ENCODE measurements at regions not wholly inside any gene's neighbourhood (a gene's known extent, or its start where the extent isn't known, plus 50 kb on each side); places are given as distances from the start of the nearest gene placed in this dataset.

GRCh38 chr9:22582221-22582620, 135.6 kb downstream of the DMRTA1 start:
- Histone ChIP-seq H3K9ac (ENCODE audit: low read depth, low read length) (no peak overlapping the region), H3K4me3 (ENCODE audit: low read depth, low read length) (no peak overlapping the region)

GRCh38 chr9:22588918-22589317, 142.3 kb downstream of the DMRTA1 start:
- Histone ChIP-seq H3K27me3 (ENCODE audit: control insufficient read depth, insufficient read depth, low read length) (no peaks in the 10 kb centered on the region), H3K9me3 (ENCODE audit: control insufficient read depth, insufficient read depth, low read length) (no peaks in the 10 kb centered on the region), H3K36me3 (ENCODE audit: control insufficient read depth, insufficient read depth, low read length) (no peaks in the 10 kb centered on the region), H3K4me3 (ENCODE audit: low read depth, low read length) (no peak overlapping the region), H3K9ac (ENCODE audit: low read depth, low read length) (no peak overlapping the region), H3K4me1 (ENCODE audit: control insufficient read depth, insufficient read depth, low read length) (peaks cover 3% of the 10 kb centered on the region)

More at GRCh38 chr9:22582221-22582620, 135.6 kb downstream of the DMRTA1 start:
- Histone ChIP-seq H3K36me3 (ENCODE audit: control insufficient read depth, insufficient read depth, low read length) (no peaks in the 10 kb centered on the region), H3K4me1 (ENCODE audit: control insufficient read depth, insufficient read depth, low read length) (no peaks in the 10 kb centered on the region), H3K9me3 (ENCODE audit: control insufficient read depth, insufficient read depth, low read length) (no peaks in the 10 kb centered on the region), H3K27me3 (ENCODE audit: control insufficient read depth, insufficient read depth, low read length) (no peaks in the 10 kb centered on the region)

GRCh38 chr9:22590336-22591033, 143.9 kb downstream of the DMRTA1 start:
- Histone ChIP-seq H3K4me3 (ENCODE audit: low read depth, low read length) (no peak overlapping the region), H3K4me1 (ENCODE audit: control insufficient read depth, insufficient read depth, low read length) (peaks cover 3% of the 10 kb centered on the region), H3K36me3 (ENCODE audit: control insufficient read depth, insufficient read depth, low read length) (no peaks in the 10 kb centered on the region), H3K27me3 (ENCODE audit: control insufficient read depth, insufficient read depth, low read length) (no peaks in the 10 kb centered on the region), H3K9me3 (ENCODE audit: control insufficient read depth, insufficient read depth, low read length) (no peaks in the 10 kb centered on the region), H3K9ac (ENCODE audit: low read depth, low read length) (no peak overlapping the region)

GRCh38 chr9:22595805-22596204, 149.2 kb downstream of the DMRTA1 start:
- no peak overlapping the region for H3K9ac ChIP-seq (ENCODE audit: low read depth, low read length)
- no peaks in the 10 kb centered on the region for H3K27me3 ChIP-seq (ENCODE audit: control insufficient read depth, insufficient read depth, low read length)
- no peaks in the 10 kb centered on the region for H3K36me3 ChIP-seq (ENCODE audit: control insufficient read depth, insufficient read depth, low read length)
- no peaks in the 10 kb centered on the region for H3K9me3 ChIP-seq (ENCODE audit: control insufficient read depth, insufficient read depth, low read length)
- peaks cover 3% of the 10 kb centered on the region for H3K4me1 ChIP-seq (ENCODE audit: control insufficient read depth, insufficient read depth, low read length)
- H3K4me3 ChIP-seq (ENCODE audit: low read depth, low read length), result no peak overlapping the region

GRCh38 chr9:22617156-22617555, 170.5 kb downstream of the DMRTA1 start:
- no peak overlapping the region for H3K9ac ChIP-seq (ENCODE audit: low read depth, low read length)
- no peak overlapping the region for H3K4me3 ChIP-seq (ENCODE audit: low read depth, low read length)
- no peaks in the 10 kb centered on the region for H3K36me3 ChIP-seq (ENCODE audit: control insufficient read depth, insufficient read depth, low read length)
- H3K9me3 ChIP-seq (ENCODE audit: control insufficient read depth, insufficient read depth, low read length), result peaks cover 4% of the 10 kb centered on the region
- H3K27me3 ChIP-seq (ENCODE audit: control insufficient read depth, insufficient read depth, low read length), result no peaks in the 10 kb centered on the region
- no peaks in the 10 kb centered on the region for H3K4me1 ChIP-seq (ENCODE audit: control insufficient read depth, insufficient read depth, low read length)

GRCh38 chr9:22622815-22623214, 176.2 kb downstream of the DMRTA1 start:
- Histone ChIP-seq H3K9ac (ENCODE audit: low read depth, low read length) (no peak overlapping the region), H3K9me3 (ENCODE audit: control insufficient read depth, insufficient read depth, low read length) (no peaks in the 10 kb centered on the region), H3K4me3 (ENCODE audit: low read depth, low read length) (no peak overlapping the region), H3K27me3 (ENCODE audit: control insufficient read depth, insufficient read depth, low read length) (no peaks in the 10 kb centered on the region), H3K36me3 (ENCODE audit: control insufficient read depth, insufficient read depth, low read length) (no peaks in the 10 kb centered on the region), H3K4me1 (ENCODE audit: control insufficient read depth, insufficient read depth, low read length) (no peaks in the 10 kb centered on the region)

- no peak overlapping the region for H3K9ac ChIP-seq (ENCODE audit: low read depth, low read length)
- no peaks in the 10 kb centered on the region for H3K36me3 ChIP-seq (ENCODE audit: control insufficient read depth, insufficient read depth, low read length)
- no peaks in the 10 kb centered on the region for H3K4me1 ChIP-seq (ENCODE audit: control insufficient read depth, insufficient read depth, low read length)
- H3K9me3 ChIP-seq (ENCODE audit: control insufficient read depth, insufficient read depth, low read length), result no peaks in the 10 kb centered on the region
- H3K27me3 ChIP-seq (ENCODE audit: control insufficient read depth, insufficient read depth, low read length), result no peaks in the 10 kb centered on the region
- H3K4me3 ChIP-seq (ENCODE audit: low read depth, low read length), result no peak overlapping the region
Measured at GRCh38 chr9:22623236-22623635, 176.6 kb downstream of the DMRTA1 start.

GRCh38 chr9:22625540-22625939, 178.9 kb downstream of the DMRTA1 start:
- no peak overlapping the region for H3K4me3 ChIP-seq (ENCODE audit: low read depth, low read length)
- no peak overlapping the region for H3K9ac ChIP-seq (ENCODE audit: low read depth, low read length)
- H3K27me3 ChIP-seq (ENCODE audit: control insufficient read depth, insufficient read depth, low read length), result no peaks in the 10 kb centered on the region
- H3K36me3 ChIP-seq (ENCODE audit: control insufficient read depth, insufficient read depth, low read length), result no peaks in the 10 kb centered on the region
- no peaks in the 10 kb centered on the region for H3K9me3 ChIP-seq (ENCODE audit: control insufficient read depth, insufficient read depth, low read length)
- H3K4me1 ChIP-seq (ENCODE audit: control insufficient read depth, insufficient read depth, low read length), result no peaks in the 10 kb centered on the region

GRCh38 chr9:22643541-22643940, 196.9 kb downstream of the DMRTA1 start:
- Histone ChIP-seq H3K36me3 (ENCODE audit: control insufficient read depth, insufficient read depth, low read length) (no peaks in the 10 kb centered on the region), H3K4me1 (ENCODE audit: control insufficient read depth, insufficient read depth, low read length) (no peaks in the 10 kb centered on the region), H3K4me3 (ENCODE audit: low read depth, low read length) (no peak overlapping the region), H3K9ac (ENCODE audit: low read depth, low read length) (no peak overlapping the region), H3K9me3 (ENCODE audit: control insufficient read depth, insufficient read depth, low read length) (no peaks in the 10 kb centered on the region), H3K27me3 (ENCODE audit: control insufficient read depth, insufficient read depth, low read length) (no peaks in the 10 kb centered on the region)

GRCh38 chr9:22645893-22646292, 199.3 kb downstream of the DMRTA1 start:
- Histone ChIP-seq H3K27me3 (ENCODE audit: control insufficient read depth, insufficient read depth, low read length) (no peaks in the 10 kb centered on the region), H3K4me3 (ENCODE audit: low read depth, low read length) (no peak overlapping the region), H3K36me3 (ENCODE audit: control insufficient read depth, insufficient read depth, low read length) (no peaks in the 10 kb centered on the region), H3K4me1 (ENCODE audit: control insufficient read depth, insufficient read depth, low read length) (no peaks in the 10 kb centered on the region), H3K9ac (ENCODE audit: low read depth, low read length) (no peak overlapping the region), H3K9me3 (ENCODE audit: control insufficient read depth, insufficient read depth, low read length) (no peaks in the 10 kb centered on the region)

- Histone ChIP-seq H3K36me3 (ENCODE audit: control insufficient read depth, insufficient read depth, low read length) (no peaks in the 10 kb centered on the region), H3K9ac (ENCODE audit: low read depth, low read length) (no peak overlapping the region)
Measured at GRCh38 chr9:22649384-22649783, 202.8 kb downstream of the DMRTA1 start.

GRCh38 chr9:22650145-22650544, 203.5 kb downstream of the DMRTA1 start:
- Histone ChIP-seq H3K27me3 (ENCODE audit: control insufficient read depth, insufficient read depth, low read length) (no peaks in the 10 kb centered on the region), H3K9me3 (ENCODE audit: control insufficient read depth, insufficient read depth, low read length) (no peaks in the 10 kb centered on the region), H3K36me3 (ENCODE audit: control insufficient read depth, insufficient read depth, low read length) (no peaks in the 10 kb centered on the region), H3K9ac (ENCODE audit: low read depth, low read length) (no peak overlapping the region), H3K4me3 (ENCODE audit: low read depth, low read length) (no peak overlapping the region), H3K4me1 (ENCODE audit: control insufficient read depth, insufficient read depth, low read length) (no peaks in the 10 kb centered on the region)

More at GRCh38 chr9:22649384-22649783, 202.8 kb downstream of the DMRTA1 start:
- H3K4me1 ChIP-seq (ENCODE audit: control insufficient read depth, insufficient read depth, low read length), result no peaks in the 10 kb centered on the region
- H3K9me3 ChIP-seq (ENCODE audit: control insufficient read depth, insufficient read depth, low read length), result no peaks in the 10 kb centered on the region
- H3K4me3 ChIP-seq (ENCODE audit: low read depth, low read length), result no peak overlapping the region
- H3K27me3 ChIP-seq (ENCODE audit: control insufficient read depth, insufficient read depth, low read length), result no peaks in the 10 kb centered on the region
